ENCODE measurements at regions not wholly inside any gene's neighbourhood (a gene's known extent, or its start where the extent isn't known, plus 50 kb on each side); places are given as distances from the start of the nearest gene placed in this dataset.

DNA sequence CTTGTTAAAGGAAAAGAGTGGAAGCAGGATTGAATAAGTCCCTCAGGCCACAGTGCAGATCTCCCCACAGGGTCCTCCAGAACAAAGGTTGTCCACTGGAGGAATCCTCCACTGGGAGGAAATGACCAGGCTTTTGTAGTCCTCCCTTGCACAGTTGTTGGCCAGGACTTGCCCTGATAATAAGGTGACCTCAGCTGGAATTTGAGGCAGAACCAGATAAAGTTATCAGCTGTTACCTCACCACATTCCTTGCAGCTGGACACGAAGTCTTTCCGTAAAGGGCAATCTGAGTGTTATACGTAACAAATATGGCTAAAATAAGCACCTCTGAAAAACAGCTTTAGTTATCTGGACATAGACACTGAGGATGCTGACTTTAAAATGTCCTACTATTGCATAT lies 83.5 kb upstream of the NAALADL2 start:
- no peaks in the 10 kb centered on the region for H3K27me3 Mint-ChIP-seq (ENCODE audit: low read depth, poor library complexity)
- H3K9me3 Mint-ChIP-seq: peaks cover 13% of the 10 kb centered on the region
- no peak overlapping the region for H3K27ac Mint-ChIP-seq
- H3K4me1 Mint-ChIP-seq: no peaks in the 10 kb centered on the region
- TF ChIP-seq, protein P1, sequence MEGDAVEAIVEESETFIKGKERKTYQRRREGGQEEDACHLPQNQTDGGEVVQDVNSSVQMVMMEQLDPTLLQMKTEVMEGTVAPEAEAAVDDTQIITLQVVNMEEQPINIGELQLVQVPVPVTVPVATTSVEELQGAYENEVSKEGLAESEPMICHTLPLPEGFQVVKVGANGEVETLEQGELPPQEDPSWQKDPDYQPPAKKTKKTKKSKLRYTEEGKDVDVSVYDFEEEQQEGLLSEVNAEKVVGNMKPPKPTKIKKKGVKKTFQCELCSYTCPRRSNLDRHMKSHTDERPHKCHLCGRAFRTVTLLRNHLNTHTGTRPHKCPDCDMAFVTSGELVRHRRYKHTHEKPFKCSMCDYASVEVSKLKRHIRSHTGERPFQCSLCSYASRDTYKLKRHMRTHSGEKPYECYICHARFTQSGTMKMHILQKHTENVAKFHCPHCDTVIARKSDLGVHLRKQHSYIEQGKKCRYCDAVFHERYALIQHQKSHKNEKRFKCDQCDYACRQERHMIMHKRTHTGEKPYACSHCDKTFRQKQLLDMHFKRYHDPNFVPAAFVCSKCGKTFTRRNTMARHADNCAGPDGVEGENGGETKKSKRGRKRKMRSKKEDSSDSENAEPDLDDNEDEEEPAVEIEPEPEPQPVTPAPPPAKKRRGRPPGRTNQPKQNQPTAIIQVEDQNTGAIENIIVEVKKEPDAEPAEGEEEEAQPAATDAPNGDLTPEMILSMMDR (IDR thresholded peaks at IDR 0.05): no peak
- no peak for DNase-seq
- no peak overlapping the region for H3K4me3 Mint-ChIP-seq
- no peaks in the 10 kb centered on the region for H3K36me3 Mint-ChIP-seq (ENCODE audit: low read depth)

DNA sequence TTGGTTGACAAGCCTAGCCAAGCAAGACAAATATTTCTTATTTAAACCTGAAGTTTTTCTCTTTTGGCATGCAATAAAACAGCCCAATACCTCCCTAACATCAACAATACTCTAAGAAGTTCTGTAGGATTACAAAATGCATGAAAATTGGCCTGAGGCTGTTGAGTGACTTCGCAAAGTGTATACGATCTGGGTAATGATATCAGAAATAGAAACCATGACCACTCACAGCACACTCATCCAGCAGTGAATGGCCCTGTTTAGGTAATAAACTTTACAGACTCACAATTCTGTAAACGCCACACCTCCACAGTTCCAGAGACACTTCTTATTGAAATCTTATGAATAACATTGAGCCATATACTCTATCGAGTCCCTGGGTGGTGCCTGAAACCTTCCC lies 83.0 kb upstream of the NAALADL2 start:
- TF ChIP-seq, protein P1 (IDR thresholded peaks at IDR 0.05): no peak
- H3K4me3 Mint-ChIP-seq: no peak overlapping the region
- H3K4me1 Mint-ChIP-seq: no peaks in the 10 kb centered on the region
- peaks cover 13% of the 10 kb centered on the region for H3K9me3 Mint-ChIP-seq
- H3K27me3 Mint-ChIP-seq (ENCODE audit: low read depth, poor library complexity): no peaks in the 10 kb centered on the region
- H3K27ac Mint-ChIP-seq: no peak overlapping the region
- DNase-seq: no peak
- no peaks in the 10 kb centered on the region for H3K36me3 Mint-ChIP-seq (ENCODE audit: low read depth)

DNA sequence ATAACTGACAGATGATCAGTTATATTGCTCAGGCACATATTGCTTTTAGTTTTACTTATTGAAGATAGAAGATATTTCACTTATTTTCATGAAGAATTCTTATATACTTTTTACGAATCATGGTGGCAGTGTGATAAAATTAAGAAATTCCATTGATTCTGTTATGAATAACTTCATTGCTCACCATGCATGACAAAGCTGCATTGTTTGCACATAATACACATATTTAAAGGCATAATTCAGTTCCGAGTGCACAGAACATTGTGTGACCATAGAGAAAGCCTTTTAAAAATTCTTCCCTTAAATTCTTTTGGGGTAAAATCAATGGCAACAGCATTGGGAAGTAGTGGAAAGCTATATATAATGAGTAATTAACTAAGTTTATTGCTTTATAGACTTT lies 82.5 kb upstream of the NAALADL2 start:
- TF ChIP-seq, protein P1 (IDR thresholded peaks at IDR 0.05): no peak
- Mint-ChIP-seq H3K36me3 (ENCODE audit: low read depth) (no peaks in the 10 kb centered on the region), H3K4me1 (no peaks in the 10 kb centered on the region), H3K4me3 (no peak overlapping the region), H3K9me3 (peaks cover 13% of the 10 kb centered on the region), H3K27ac (no peak overlapping the region), H3K27me3 (ENCODE audit: low read depth, poor library complexity) (no peaks in the 10 kb centered on the region)
- DNase-seq: no peak

DNA sequence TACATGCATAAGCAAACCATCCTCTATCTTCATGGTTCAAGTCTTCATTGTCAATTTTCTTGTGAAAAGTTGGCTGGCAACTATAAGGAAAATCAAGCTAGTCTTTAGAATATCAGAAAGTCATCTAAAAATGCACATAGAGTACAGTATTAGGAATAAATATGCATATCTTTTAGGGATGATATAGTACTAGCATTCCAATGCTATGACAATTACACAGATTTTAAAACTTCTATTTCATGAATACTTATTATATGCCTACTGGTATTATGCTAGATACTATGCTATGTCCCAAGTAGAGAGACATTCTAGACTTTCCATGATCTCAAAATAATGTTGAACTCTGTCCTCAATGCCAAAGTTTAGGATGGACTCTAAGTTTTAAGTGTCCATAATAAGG lies 81.3 kb upstream of the NAALADL2 start:
- no peaks in the 10 kb centered on the region for H3K36me3 Mint-ChIP-seq (ENCODE audit: low read depth)
- H3K9me3 Mint-ChIP-seq: peaks cover 13% of the 10 kb centered on the region
- TF ChIP-seq, protein P1 (IDR thresholded peaks at IDR 0.05): no peak
- no peak for DNase-seq
- H3K27ac Mint-ChIP-seq: no peak overlapping the region
- H3K4me1 Mint-ChIP-seq: no peaks in the 10 kb centered on the region
- no peak overlapping the region for H3K4me3 Mint-ChIP-seq
- no peaks in the 10 kb centered on the region for H3K27me3 Mint-ChIP-seq (ENCODE audit: low read depth, poor library complexity)

DNA sequence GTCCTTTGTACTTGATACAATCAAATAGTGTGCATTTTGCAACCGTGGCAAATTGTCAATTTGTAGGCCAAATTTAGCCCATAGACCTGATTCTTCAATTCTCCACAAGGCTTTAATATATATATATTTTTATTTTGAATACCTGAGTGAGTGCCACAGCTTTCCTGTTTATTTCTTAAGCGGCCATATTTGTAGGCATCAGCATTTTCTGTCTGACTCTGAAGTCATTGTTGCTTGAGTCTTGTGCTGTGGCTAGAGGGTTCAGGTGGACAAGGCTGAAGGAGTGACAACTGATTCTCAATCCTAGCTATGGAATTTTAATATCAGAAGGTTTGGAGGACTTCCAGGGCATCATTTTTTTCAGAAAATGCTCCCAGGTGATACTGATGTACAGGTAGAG lies 75.6 kb upstream of the NAALADL2 start:
- Mint-ChIP-seq H3K27ac (no peak overlapping the region), H3K36me3 (ENCODE audit: low read depth) (no peaks in the 10 kb centered on the region), H3K4me1 (no peaks in the 10 kb centered on the region), H3K9me3 (peaks cover 13% of the 10 kb centered on the region), H3K4me3 (no peak overlapping the region), H3K27me3 (ENCODE audit: low read depth, poor library complexity) (peaks cover 3% of the 10 kb centered on the region)
- no peak for DNase-seq
- TF ChIP-seq, protein P1 (IDR thresholded peaks at IDR 0.05): no peak

DNA sequence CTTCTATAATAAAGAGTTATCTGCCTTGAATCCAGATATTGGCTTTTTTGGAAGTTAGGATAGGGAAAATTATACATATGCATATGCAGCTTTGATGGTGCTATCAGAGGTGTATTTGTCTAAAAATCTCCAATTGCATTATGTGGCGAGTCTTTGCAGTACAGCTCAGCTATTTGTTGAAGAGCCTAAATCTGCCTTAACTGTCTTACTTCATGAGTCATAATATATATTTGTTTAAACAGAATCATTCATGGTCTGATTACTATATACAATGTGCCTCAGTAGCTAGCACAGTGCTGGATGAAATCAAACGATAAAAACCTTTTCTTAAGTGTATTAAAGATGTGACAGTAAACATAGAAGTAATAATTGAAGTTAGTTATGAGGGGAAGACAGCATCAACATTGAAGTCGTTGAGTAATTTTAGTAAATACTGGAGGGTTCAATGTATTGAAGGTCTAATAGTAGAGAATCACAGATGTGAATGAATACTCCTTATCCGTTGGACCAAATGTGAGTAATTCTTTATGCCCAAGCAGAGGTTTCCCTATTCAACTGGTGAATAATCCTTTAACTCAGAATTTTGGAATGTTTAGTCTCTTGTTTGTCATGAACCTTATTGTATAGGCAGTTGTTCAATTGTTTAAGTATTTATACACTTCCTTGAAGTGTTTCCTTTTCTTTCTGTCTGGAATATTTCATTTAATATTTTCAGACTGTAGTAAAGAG lies 74.8 kb upstream of the NAALADL2 start:
- H3K4me3 Mint-ChIP-seq: no peak overlapping the region
- no peak overlapping the region for H3K27ac Mint-ChIP-seq
- H3K36me3 Mint-ChIP-seq (ENCODE audit: low read depth): no peaks in the 10 kb centered on the region
- H3K9me3 Mint-ChIP-seq: peaks cover 12% of the 10 kb centered on the region
- H3K4me1 Mint-ChIP-seq: no peaks in the 10 kb centered on the region
- TF ChIP-seq, protein P1 (IDR thresholded peaks at IDR 0.05): no peak
- DNase-seq: no peak
- H3K27me3 Mint-ChIP-seq (ENCODE audit: low read depth, poor library complexity): peaks cover 3% of the 10 kb centered on the region

Data from nephron progenitor cell (in vitro differentiated cells).